ENCODE measurements at regions not wholly inside any gene's neighbourhood (a gene's known extent, or its start where the extent isn't known, plus 50 kb on each side); places are given as distances from the start of the nearest gene placed in this dataset.

DNA sequence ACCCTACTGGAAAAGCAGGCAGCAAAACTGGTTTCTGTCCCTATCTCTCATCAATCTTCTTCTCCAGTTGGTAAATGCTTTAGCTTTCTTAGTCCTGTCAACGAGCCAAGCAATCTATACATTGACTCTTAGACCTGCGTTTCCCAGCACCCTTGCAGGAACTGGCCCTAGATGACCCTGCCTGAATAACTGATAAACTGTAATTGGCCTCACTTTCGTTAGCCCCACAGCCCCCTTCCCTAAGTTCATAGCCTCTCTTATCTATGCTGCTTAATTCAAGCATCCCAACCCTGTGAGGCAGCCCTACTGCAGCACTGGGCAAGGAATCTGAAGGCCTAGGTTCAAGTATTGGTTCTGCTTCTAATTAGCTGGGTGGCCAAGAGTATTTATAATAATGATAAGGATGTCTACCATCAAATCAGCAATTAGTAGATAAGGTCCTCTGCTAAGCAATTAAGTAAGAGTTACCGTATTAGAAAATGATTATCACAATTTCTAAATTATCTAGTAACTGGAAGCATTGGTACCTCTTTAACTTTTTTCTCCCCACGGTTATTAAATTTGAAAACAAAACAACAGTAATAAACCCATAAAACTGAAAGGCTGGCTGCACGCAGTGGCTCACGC, 86.4 kb upstream of the RMDN2 start:
- Histone ChIP-seq H3K4me2 (no peak overlapping the region), H4K20me1 (ENCODE audit: insufficient read depth) (no peaks in the 10 kb centered on the region), H3K9me3 (ENCODE audit: insufficient read depth, low read depth) (no peaks in the 10 kb centered on the region), H3K27me3 (ENCODE audit: insufficient read depth, low read depth) (no peaks in the 10 kb centered on the region), H3K27ac (no peak overlapping the region), H3K36me3 (ENCODE audit: low read depth) (no peaks in the 10 kb centered on the region), H2AFZ (no peak overlapping the region), H3F3A (ENCODE audit: insufficient read depth, low read depth) (no peaks in the 10 kb centered on the region), H3K4me3 (no peak overlapping the region), H3K79me2 (ENCODE audit: low read depth) (no peaks in the 10 kb centered on the region), H3K4me1 (replicated peaks; ENCODE audit: insufficient read depth) (no peaks in the 10 kb centered on the region), H3K9me2 (ENCODE audit: insufficient read depth) (no peaks in the 10 kb centered on the region)
- DNase-seq, result no peak
- ChIA-PET POLR2A (ENCODE audit: unreplicated experiment) (no interaction called here), CTCF (interaction anchor here (1.0 kb wide), 1 partner anchor 186 kb away, joined by 6 read pairs; no protein-coding TSS in a partner anchor)
- intact Hi-C loops (cut with micrococcal nuclease; ENCODE audit: unreplicated experiment), result no loop called here
- no TSS peak for BruUV-seq (replicated peaks)
- TF ChIP-seq EZH2 (IDR thresholded peaks at IDR 0.05; ENCODE audit: low read depth), result no peak
- TF ChIP-seq, protein P1, sequence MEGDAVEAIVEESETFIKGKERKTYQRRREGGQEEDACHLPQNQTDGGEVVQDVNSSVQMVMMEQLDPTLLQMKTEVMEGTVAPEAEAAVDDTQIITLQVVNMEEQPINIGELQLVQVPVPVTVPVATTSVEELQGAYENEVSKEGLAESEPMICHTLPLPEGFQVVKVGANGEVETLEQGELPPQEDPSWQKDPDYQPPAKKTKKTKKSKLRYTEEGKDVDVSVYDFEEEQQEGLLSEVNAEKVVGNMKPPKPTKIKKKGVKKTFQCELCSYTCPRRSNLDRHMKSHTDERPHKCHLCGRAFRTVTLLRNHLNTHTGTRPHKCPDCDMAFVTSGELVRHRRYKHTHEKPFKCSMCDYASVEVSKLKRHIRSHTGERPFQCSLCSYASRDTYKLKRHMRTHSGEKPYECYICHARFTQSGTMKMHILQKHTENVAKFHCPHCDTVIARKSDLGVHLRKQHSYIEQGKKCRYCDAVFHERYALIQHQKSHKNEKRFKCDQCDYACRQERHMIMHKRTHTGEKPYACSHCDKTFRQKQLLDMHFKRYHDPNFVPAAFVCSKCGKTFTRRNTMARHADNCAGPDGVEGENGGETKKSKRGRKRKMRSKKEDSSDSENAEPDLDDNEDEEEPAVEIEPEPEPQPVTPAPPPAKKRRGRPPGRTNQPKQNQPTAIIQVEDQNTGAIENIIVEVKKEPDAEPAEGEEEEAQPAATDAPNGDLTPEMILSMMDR (conservative IDR thresholded peaks at IDR 0.05), result no peak

DNA sequence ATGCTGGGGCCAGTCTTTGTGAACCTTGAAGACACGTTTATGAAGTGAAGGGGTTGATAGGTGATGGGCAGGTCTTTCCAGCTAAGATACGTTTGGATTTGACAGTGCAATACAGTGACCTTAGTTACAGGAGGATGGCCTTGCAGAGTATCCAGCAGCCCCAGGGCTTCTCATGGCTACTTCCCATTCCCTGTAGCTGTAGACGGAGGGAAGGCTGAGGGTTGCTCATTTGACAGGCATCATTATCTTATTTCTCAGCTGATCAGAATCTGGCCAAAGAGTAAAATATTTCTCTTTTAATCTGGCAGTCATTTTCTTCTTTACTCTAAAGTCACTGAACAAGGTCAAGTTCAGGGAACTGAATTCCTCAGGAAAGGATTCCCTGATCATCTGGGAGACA, 85.1 kb upstream of the RMDN2 start:
- H3K27me3 ChIP-seq (ENCODE audit: insufficient read depth, low read depth), result no peaks in the 10 kb centered on the region

DNA sequence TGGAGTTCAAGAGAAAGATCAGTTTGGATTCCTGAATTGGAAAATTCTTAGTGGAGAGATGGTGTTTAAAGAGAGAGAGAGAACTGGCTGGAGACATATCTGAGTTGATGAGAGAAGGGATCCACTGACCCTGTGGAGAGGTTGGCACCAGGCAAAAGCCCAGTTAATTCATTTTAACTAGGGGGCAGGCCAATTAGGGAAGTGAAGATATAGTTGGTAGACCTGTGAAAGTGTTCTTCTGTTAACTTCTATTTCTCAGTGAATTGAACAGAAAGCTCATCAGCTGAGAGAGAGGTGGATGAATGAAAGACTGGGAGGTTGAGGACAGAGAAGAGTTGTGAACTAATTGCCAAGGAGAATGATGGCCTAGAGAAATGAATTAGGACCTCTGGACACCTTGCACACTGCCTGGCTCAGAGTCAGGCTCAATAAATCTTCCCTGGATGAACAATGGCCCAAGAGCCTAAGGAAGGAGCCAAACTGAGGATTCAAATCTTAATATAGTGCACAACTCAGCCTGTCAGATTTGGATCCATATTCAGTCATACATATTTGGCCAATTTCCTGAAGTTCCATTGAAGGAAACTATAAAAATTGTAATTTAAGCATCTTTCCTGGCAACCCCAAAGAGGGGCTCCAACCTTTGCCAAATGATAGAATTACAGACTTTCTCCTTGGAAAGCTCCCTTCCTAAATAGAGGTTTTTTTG, 82.2 kb upstream of the RMDN2 start:
- TF ChIP-seq EZH2 (IDR thresholded peaks at IDR 0.05; ENCODE audit: low read depth), result no peak
- TF ChIP-seq, protein P1 (conservative IDR thresholded peaks at IDR 0.05), result no peak
- Histone ChIP-seq H3K4me1 (replicated peaks; ENCODE audit: insufficient read depth) (no peaks in the 10 kb centered on the region), H3K4me3 (no peak overlapping the region), H3K4me2 (no peak overlapping the region), H3K79me2 (ENCODE audit: low read depth) (no peaks in the 10 kb centered on the region), H3K27ac (no peak overlapping the region), H4K20me1 (ENCODE audit: insufficient read depth) (no peaks in the 10 kb centered on the region), H3F3A (ENCODE audit: insufficient read depth, low read depth) (no peaks in the 10 kb centered on the region), H2AFZ (no peak overlapping the region), H3K9me3 (ENCODE audit: insufficient read depth, low read depth) (no peaks in the 10 kb centered on the region), H3K27me3 (ENCODE audit: insufficient read depth, low read depth) (no peaks in the 10 kb centered on the region), H3K36me3 (ENCODE audit: low read depth) (no peaks in the 10 kb centered on the region), H3K9me2 (ENCODE audit: insufficient read depth) (no peaks in the 10 kb centered on the region)
- DNase-seq, result no peak
- CTCF ChIA-PET, result no interaction called here
- POLR2A ChIA-PET (ENCODE audit: unreplicated experiment), result no interaction called here
- BruUV-seq (replicated peaks), result no TSS peak
- intact Hi-C loops (cut with micrococcal nuclease; ENCODE audit: unreplicated experiment), result no loop called here

More for the DNA sequence above, 85.1 kb upstream of the RMDN2 start:
- H2AFZ ChIP-seq, result no peak overlapping the region
- no peaks in the 10 kb centered on the region for H3K36me3 ChIP-seq (ENCODE audit: low read depth)
- H4K20me1 ChIP-seq (ENCODE audit: insufficient read depth), result no peaks in the 10 kb centered on the region
- H3K9me2 ChIP-seq (ENCODE audit: insufficient read depth), result no peaks in the 10 kb centered on the region
- no peaks in the 10 kb centered on the region for H3F3A ChIP-seq (ENCODE audit: insufficient read depth, low read depth)
- no peak overlapping the region for H3K4me3 ChIP-seq
- no TSS peak for BruUV-seq (replicated peaks)
- no peaks in the 10 kb centered on the region for H3K4me1 ChIP-seq (replicated peaks; ENCODE audit: insufficient read depth)
- no peak overlapping the region for H3K4me2 ChIP-seq
- ChIA-PET CTCF (no interaction called here), POLR2A (ENCODE audit: unreplicated experiment) (no interaction called here)
- TF ChIP-seq, protein P1 (conservative IDR thresholded peaks at IDR 0.05), result no peak
- no peak for TF ChIP-seq EZH2 (IDR thresholded peaks at IDR 0.05; ENCODE audit: low read depth)
- intact Hi-C loops (cut with micrococcal nuclease; ENCODE audit: unreplicated experiment), result no loop called here
- no peak for DNase-seq
- H3K79me2 ChIP-seq (ENCODE audit: low read depth), result no peaks in the 10 kb centered on the region
- no peak overlapping the region for H3K27ac ChIP-seq
- H3K9me3 ChIP-seq (ENCODE audit: insufficient read depth, low read depth), result no peaks in the 10 kb centered on the region
